ENCODE measurements at regions not wholly inside any gene's neighbourhood (a gene's known extent, or its start where the extent isn't known, plus 50 kb on each side); places are given as distances from the start of the nearest gene placed in this dataset.

- H2AFZ ChIP-seq (ENCODE audit: control insufficient read depth, low read depth, low read length) = no peak overlapping the region
- TF ChIP-seq, protein P1, sequence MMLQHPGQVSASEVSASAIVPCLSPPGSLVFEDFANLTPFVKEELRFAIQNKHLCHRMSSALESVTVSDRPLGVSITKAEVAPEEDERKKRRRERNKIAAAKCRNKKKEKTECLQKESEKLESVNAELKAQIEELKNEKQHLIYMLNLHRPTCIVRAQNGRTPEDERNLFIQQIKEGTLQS (IDR thresholded peaks at IDR 0.05; ENCODE audit: borderline replicate concordance, extremely low read depth, low read depth, low read length) = no peak
- TF ChIP-seq RUNX3 (IDR thresholded peaks at IDR 0.05; ENCODE audit: low read length) (no peak), POU2F2 (IDR thresholded peaks at IDR 0.05; ENCODE audit: borderline replicate concordance, low read depth, low read length) (no peak), ZZZ3 (IDR thresholded peaks at IDR 0.05; ENCODE audit: control insufficient read depth, insufficient read length, low read depth) (no peak), CBFB (IDR thresholded peaks at IDR 0.05; ENCODE audit: low read depth) (no peak), MXI1 (IDR thresholded peaks at IDR 0.05; ENCODE audit: low read depth, low read length) (no peak), LARP7 (IDR thresholded peaks at IDR 0.05) (no peak), ZSCAN29 (IDR thresholded peaks at IDR 0.05) (no peak)
- TF ChIP-seq, protein P2, sequence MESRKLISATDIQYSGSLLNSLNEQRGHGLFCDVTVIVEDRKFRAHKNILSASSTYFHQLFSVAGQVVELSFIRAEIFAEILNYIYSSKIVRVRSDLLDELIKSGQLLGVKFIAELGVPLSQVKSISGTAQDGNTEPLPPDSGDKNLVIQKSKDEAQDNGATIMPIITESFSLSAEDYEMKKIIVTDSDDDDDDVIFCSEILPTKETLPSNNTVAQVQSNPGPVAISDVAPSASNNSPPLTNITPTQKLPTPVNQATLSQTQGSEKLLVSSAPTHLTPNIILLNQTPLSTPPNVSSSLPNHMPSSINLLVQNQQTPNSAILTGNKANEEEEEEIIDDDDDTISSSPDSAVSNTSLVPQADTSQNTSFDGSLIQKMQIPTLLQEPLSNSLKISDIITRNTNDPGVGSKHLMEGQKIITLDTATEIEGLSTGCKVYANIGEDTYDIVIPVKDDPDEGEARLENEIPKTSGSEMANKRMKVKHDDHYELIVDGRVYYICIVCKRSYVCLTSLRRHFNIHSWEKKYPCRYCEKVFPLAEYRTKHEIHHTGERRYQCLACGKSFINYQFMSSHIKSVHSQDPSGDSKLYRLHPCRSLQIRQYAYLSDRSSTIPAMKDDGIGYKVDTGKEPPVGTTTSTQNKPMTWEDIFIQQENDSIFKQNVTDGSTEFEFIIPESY (IDR thresholded peaks at IDR 0.05) = no peak
- H3K4me3 ChIP-seq = no peak overlapping the region
- no peaks in the 10 kb centered on the region for H4K20me1 ChIP-seq (ENCODE audit: control insufficient read depth, insufficient read depth)
- no peaks in the 10 kb centered on the region for H3K4me1 ChIP-seq (ENCODE audit: control insufficient read depth, insufficient read depth, low read length)
- in situ Hi-C loops (cut with MboI) (no loop called here), intact Hi-C loops (cut with micrococcal nuclease; ENCODE audit: unreplicated experiment) (no loop called here)
- H3K27ac ChIP-seq (ENCODE audit: control insufficient read depth, insufficient read depth) = no peak overlapping the region
- 64% methylated on average over 1 of the region's 1 CpG for WGBS (ENCODE audit: insufficient coverage, insufficient replicate concordance, low lambda C conversion rate, missing lambda C conversion rate)
- no peak for DNase-seq (ENCODE audit: low read depth, low spot score)
- no peak for FAIRE-seq
- no peaks in the 10 kb centered on the region for H3K27me3 ChIP-seq (replicated peaks in 1 of 2; ENCODE audit: control insufficient read depth in 2 of 2, insufficient read depth in 2 of 2, low read length in 1 of 2)
- CTCF ChIA-PET = no interaction called here
- H3K9me3 ChIP-seq (replicated peaks; ENCODE audit: control insufficient read depth, insufficient read depth, low read length) = no peaks in the 10 kb centered on the region
- H3K4me2 ChIP-seq (ENCODE audit: control insufficient read depth, insufficient read depth) = no peak overlapping the region
- RAD21 ChIA-PET (ENCODE audit: unreplicated experiment) = no interaction called here
- H3K9ac ChIP-seq (ENCODE audit: control insufficient read depth, insufficient read depth, low read length) = no peak overlapping the region
- no peaks in the 10 kb centered on the region for H3K79me2 ChIP-seq (ENCODE audit: control insufficient read depth, insufficient read depth, low read length)
- SMC1A ChIA-PET (ENCODE audit: uncharacterized antibody, unreplicated experiment) = no interaction called here
- ATAC-seq = no peak
- POLR2A ChIA-PET = no interaction called here
- no peaks in the 10 kb centered on the region for H3K36me3 ChIP-seq (ENCODE audit: control insufficient read depth in 2 of 2, insufficient read depth in 2 of 2, low read length in 1 of 2)
- BruUV-seq (replicated peaks) = no TSS peak
These were observed 1477.1 kb upstream of the PCDH7 start for GRCh38 chr4:29243054-29243453.

Measured in GM12878 (cell line).